Activated CD4-positive, alpha-beta T cell treated with anti-CD3 and anti-CD28 coated beads, Interleukin-2, Interleukin-6, amounts not matched to agents 100 ng/mL and 50 ng/mL, durations not matched to agents 16 hours and 8 hours (primary cell): ENCODE measurements at regions not wholly inside any gene's neighbourhood (a gene's known extent, or its start where the extent isn't known, plus 50 kb on each side); places are given as distances from the start of the nearest gene placed in this dataset.

ENCODE experiments used
- DNase-seq: peaks from one replicate; pipeline ENCODE4 v3.0.0-alpha.2; 2020

DNA sequence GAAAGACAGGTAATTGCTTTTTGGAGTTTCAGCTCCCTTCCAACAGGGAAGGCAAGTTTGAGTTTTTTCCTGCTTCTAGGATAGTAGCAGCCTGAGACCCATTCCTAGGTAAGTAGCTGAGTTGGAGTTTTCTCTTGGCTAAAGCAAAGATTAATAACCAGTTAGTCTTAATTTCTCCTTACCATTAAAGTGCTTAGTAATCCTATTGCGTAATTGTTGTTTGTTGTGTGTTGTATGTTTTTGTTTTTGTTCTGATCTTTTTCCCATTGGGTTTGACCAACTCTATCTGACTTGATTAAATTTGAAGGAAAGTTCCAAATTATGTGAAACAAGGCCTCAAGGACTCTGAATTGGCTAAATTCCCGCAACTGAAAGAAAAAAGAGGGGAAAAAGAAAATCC lies 83.5 kb downstream of the TBX22 start:
- DNase-seq: no peak

DNA sequence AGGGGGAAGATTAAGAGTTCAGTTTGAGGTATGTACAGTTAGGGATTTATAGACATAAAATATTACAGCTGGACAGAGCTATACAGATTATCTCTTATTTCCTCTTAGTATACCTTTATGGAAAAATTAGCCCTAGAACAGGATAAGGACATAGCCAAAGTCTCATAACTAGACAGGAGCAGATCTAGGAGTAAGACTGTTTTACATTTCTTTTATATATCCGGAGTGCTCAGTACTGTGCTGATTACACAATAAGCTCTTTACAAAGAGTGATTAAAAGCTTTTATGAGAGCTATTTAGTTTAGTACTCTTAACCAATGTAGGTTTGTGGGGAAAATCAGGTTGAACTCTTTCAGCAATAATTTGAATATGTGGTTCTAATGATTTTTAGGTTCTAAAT lies 105.8 kb downstream of the TBX22 start:
- no peak for DNase-seq

GRCh38 chrX:80138938-80139337 lies 124.4 kb downstream of the TBX22 start:
- DNase-seq: no peak

DNA sequence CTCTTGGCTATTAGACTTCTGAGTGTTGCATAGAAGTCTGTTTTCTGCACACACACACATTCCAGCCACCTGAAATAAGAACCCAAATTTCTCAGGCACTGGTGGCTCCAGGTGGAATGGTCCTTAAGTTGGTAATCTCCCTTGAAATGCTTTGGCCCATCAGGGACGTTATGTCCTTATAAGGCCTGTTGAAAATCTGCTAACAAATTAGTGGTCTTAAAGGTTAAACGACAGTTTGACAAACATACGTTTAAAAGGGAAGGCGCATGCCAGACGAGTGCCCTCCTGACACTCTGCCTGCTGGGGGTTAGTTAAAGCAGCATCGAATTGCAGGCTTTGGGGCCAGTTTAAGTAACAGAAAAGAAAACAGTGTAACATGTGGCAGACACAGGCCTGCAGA lies 125.0 kb downstream of the TBX22 start:
- no peak for DNase-seq

DNA sequence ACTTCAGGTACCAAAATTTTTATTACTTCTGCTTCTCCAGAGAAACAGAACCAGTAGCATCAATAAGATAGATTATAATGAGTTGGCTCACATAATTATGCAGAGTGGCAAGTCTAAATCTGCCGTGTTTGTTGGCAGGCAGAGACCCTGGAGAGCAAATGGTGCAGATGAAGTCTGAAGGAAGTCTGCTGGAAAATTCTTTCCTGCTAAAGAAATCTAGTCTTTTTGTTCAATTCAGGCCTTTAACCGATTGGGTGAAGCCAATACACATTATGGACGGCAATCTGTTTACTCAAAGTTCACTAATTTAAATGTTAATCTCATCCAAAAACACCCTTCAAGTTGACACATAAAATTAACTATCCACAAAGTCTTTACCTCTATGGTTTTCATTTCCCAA lies 156.0 kb downstream of the TBX22 start:
- no peak for DNase-seq

- DNase-seq: no peak
These were observed 158.7 kb downstream of the TBX22 start for GRCh38 chrX:80173261-80173660.

- DNase-seq: no peak
These were observed 160.5 kb downstream of the TBX22 start for GRCh38 chrX:80174925-80175574.

DNA sequence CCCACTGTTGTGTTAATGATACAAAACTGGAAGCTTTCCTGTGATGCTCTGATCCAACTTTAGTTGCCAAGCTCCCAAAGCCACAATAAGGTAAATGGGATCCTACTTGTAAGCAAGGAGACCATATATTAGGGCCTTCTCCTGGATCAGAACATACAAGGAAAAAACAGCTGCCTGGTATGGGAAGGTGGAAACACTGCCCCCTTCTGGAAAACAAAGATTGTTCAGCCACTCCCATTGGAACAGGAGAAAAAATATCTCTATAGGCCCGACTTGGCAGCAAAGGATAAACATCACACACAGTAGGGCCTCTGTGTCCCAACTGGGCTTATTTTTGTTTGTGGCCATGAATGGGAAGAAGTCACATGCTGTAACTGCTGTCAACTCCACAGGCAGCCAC lies 166.5 kb downstream of the TBX22 start:
- DNase-seq: peak; percentile 2

DNA sequence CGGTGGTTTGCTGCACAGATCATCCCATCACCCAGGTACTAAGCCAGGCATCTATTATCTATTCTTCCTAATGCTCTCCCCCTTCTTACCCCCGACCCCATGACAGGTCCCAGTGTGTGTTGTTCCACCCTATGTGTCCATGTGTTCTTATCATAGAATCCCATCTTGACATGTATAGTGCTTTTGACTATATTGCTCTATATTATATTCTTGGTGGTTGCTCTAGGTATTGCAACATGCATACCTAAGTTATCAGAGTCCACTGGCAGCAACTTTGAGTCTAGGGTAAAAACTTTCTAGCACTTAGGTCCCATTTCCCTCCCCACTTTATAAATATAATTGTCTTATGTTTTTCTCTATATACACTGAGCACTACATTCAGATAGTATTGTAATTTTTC lies 170.3 kb downstream of the TBX22 start:
- no peak for DNase-seq

DNA sequence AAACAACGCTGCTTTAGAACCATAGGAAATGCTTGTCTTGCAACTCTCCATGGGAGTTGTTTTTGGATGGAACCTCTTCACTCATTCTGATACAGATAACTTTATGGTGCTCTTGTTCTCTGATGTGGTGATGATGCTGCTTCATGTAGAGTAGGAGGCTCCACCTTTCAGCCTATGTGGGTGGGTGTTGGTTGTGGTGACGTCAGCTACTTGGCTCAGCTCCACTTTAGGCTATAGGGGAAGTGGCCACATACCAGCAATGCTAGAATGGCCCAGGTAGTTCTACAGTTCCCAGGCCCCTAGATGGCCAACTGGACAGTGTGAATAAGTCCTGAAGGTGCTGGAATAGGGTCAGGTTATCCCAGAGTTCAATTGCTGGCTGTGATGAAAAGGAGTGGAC lies 192.1 kb downstream of the TBX22 start:
- DNase-seq: no peak

DNA sequence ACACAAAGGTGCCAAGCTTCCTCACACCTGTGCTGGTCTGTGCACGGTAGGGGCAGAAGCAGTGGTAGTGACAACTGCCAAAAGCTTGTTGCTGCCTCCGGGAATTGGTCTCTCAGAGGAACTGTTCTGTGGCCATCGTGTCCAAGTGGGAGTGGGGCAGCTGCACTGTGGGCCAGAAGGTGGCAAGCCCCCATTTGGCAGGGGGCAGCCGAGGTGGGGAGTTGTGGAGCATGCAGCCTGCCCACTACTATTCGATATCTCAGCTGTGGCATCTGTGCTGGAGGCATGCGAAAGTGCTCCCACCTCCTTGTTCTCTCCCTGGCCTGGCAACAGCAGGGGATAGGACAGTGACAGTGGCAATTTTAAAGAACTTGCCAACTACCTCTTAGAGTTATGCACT lies 192.8 kb downstream of the TBX22 start:
- no peak for DNase-seq

GRCh38 chrX:80216086-80216485 lies 201.5 kb downstream of the TBX22 start:
- DNase-seq: no peak

- DNase-seq: no peak
These were observed 196.2 kb upstream of the TENT5D start for GRCh38 chrX:80223982-80224579.

- DNase-seq: no peak
These were observed 190.6 kb upstream of the TENT5D start for GRCh38 chrX:80229626-80230025.

- no peak for DNase-seq
These were observed 183.2 kb upstream of the TENT5D start for GRCh38 chrX:80237072-80237471.

GRCh38 chrX:80246271-80246670 lies 174.0 kb upstream of the TENT5D start:
- no peak for DNase-seq

- DNase-seq: no peak
These were observed 154.0 kb upstream of the TENT5D start for GRCh38 chrX:80266287-80266686.

- DNase-seq: no peak
These were observed 153.3 kb upstream of the TENT5D start for GRCh38 chrX:80266979-80267378.

- no peak for DNase-seq
These were observed 152.5 kb upstream of the TENT5D start for GRCh38 chrX:80267790-80268189.

DNA sequence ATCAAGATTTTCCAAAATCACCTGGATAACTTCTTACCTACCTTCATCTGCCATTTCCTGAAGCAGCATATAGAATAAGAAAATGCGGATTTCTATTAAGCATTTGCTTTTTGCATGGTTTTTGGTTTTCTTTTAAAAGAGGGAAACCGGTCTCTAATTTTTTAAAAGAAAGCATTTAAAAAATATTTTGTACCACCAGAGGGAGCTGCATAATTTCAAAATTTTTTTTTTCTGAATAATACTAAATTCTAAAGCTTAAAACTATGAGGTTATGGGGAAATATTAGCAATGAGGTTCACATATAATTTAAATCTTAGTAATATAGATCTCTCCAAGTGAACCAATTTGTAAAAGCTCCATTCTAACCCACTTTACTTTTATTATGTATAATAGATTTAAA lies 137.7 kb upstream of the TENT5D start:
- DNase-seq: no peak

DNA sequence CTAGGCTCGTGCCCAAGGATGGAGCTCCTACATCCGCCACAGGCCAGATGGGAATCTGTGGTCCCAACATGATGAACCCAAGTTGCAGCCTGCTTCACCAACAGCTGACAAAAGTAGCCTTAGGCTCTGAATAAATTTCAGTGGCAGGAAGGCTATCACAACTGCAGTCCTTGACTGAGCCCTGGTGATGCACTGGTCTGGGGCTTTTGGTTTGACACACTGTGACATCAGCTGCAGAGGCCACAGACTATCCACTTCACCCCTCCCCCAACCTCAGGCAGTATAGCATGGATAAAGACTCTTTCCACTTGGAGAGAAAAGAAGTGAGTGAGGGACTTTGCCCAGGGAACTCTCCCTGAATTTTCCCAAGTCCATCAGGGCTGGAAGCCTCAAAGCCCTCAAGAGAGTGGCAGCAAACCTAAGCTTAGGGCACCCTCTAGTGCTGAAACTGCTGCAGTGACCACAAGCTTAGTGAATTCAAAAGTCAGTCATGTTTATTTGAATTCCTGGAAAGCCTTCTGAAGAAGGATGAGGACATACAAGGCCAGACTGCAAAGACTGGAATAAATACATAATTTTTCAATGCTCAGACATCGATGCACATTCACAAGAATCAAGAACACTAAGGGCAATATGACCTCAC lies 135.0 kb upstream of the TENT5D start:
- DNase-seq: peak; percentile 43

- DNase-seq: no peak
These were observed 129.4 kb upstream of the TENT5D start for GRCh38 chrX:80290834-80291233.

DNA sequence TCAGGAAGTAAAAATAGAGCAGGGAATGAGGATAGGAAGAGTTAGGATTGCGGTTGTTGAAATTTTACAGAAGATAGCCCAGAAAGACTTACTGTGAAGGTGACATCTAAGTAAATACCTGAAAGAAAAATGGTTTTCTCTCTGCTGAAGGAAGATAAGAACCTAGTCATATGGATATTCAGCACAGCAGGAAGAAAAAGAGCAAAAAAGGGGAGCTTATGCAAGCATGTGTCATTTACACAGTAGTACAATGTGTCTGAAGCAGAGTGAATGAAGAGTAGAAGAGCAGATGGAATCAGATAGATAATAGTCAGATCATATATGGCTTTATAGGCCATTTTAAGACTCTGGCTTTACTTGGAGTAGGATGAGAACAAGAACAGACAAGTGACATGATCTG lies 126.9 kb upstream of the TENT5D start:
- DNase-seq: no peak

DNA sequence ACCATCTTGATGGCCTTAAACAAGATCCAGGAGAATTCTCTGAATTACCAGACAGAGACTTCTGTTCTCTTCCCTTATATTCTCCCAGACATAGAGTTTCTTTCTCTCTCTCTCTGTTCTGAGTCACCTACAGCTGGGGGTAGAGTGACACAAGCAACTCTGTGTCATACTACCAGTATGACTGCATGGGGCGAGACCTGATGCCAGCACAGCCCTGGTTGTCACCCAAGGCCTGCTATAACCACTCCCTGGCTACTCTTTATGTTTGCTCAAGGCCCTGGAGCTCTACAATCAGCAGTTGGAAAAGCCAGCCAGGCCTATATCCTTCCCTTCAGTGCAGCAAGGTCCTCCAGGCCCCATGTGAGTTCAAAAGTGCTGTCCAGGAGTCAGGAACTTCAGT lies 114.2 kb upstream of the TENT5D start:
- peak; percentile 26 for DNase-seq

GRCh38 chrX:80312448-80312847 lies 107.8 kb upstream of the TENT5D start:
- no peak for DNase-seq
